ENCODE measurements at regions not wholly inside any gene's neighbourhood (a gene's known extent, or its start where the extent isn't known, plus 50 kb on each side); places are given as distances from the start of the nearest gene placed in this dataset.

DNA sequence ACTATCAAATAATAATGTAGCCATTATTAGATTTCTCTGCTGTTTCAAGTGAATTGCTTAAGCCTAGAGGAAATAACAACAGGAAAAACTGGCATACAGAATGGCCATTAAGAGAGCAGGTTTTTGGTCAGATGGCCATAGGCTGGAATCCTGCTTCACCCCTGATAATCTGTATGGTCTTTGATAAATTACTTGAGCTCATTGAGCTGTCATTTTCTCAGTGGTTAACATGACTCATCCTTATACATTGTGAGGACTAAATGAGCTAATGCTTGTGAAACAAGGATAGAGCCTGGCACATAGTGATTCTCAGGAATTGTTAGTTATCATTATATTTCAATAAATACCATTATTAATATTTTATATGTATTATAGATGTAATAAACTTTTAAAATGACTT lies 516.5 kb downstream of the KIF4B start:
- TF ChIP-seq POLR2A (IDR thresholded peaks at IDR 0.05; ENCODE audit: low read depth, low read length) = no peak
- TF ChIP-seq, protein P1, sequence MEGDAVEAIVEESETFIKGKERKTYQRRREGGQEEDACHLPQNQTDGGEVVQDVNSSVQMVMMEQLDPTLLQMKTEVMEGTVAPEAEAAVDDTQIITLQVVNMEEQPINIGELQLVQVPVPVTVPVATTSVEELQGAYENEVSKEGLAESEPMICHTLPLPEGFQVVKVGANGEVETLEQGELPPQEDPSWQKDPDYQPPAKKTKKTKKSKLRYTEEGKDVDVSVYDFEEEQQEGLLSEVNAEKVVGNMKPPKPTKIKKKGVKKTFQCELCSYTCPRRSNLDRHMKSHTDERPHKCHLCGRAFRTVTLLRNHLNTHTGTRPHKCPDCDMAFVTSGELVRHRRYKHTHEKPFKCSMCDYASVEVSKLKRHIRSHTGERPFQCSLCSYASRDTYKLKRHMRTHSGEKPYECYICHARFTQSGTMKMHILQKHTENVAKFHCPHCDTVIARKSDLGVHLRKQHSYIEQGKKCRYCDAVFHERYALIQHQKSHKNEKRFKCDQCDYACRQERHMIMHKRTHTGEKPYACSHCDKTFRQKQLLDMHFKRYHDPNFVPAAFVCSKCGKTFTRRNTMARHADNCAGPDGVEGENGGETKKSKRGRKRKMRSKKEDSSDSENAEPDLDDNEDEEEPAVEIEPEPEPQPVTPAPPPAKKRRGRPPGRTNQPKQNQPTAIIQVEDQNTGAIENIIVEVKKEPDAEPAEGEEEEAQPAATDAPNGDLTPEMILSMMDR (IDR thresholded peaks at IDR 0.05; ENCODE audit: extremely low read depth in 1 of 2, insufficient read depth in 1 of 2, low read depth in 1 of 2, low read length in 2 of 2) = no peak

All from endothelial cell of umbilical vein (primary cell).